GM10266 (cell line): ENCODE measurements at regions not wholly inside any gene's neighbourhood (a gene's known extent, or its start where the extent isn't known, plus 50 kb on each side); places are given as distances from the start of the nearest gene placed in this dataset.

Experiments
- DNase-seq: peaks from one replicate; pipeline ENCODE4 v3.0.0; 2012; ENCODE audit errors: extremely low spot score
- TF ChIP-seq, protein P1 (sequence below): IDR thresholded peaks from 2 replicates; pipeline ENCODE4 v1.5.1; 2012; ENCODE audit warnings: mild to moderate bottlenecking, low read depth; ENCODE audit not compliant: control insufficient read depth, insufficient read depth; ENCODE audit errors: missing control alignments

DNA sequence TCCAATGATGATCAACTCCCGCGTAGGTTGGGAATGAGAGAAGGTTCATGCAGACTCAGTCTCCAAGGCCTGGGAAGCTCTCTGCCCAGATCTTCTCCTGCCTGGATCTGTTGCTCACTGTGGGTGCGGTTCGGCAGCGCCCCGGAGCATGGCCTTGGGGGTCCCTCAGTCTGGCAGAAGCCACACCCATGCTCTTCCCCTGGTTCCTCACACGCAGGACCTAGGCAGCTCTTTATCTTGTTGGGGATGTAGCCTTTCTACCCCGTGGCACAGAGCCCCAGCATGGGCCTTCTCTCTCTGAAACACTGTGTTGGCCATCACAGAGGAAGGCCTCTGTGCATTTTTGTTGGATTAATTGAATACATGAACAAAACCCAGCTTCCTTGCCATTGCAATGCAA lies 1461.6 kb downstream of the BRD1 start:
- DNase-seq = no peak
- TF ChIP-seq, protein P1, sequence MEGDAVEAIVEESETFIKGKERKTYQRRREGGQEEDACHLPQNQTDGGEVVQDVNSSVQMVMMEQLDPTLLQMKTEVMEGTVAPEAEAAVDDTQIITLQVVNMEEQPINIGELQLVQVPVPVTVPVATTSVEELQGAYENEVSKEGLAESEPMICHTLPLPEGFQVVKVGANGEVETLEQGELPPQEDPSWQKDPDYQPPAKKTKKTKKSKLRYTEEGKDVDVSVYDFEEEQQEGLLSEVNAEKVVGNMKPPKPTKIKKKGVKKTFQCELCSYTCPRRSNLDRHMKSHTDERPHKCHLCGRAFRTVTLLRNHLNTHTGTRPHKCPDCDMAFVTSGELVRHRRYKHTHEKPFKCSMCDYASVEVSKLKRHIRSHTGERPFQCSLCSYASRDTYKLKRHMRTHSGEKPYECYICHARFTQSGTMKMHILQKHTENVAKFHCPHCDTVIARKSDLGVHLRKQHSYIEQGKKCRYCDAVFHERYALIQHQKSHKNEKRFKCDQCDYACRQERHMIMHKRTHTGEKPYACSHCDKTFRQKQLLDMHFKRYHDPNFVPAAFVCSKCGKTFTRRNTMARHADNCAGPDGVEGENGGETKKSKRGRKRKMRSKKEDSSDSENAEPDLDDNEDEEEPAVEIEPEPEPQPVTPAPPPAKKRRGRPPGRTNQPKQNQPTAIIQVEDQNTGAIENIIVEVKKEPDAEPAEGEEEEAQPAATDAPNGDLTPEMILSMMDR = no peak

GRCh38 chr22:48365386-48365785 lies 1462.3 kb downstream of the BRD1 start:
- TF ChIP-seq, protein P1 = no peak
- DNase-seq = no peak

- TF ChIP-seq, protein P1 = no peak
- DNase-seq = no peak
Observed at GRCh38 chr22:48362721-48363404, 1464.8 kb downstream of the BRD1 start.

- TF ChIP-seq, protein P1 = no peak
- no peak for DNase-seq
Observed at GRCh38 chr22:48361099-48361639, 1466.5 kb downstream of the BRD1 start.

DNA sequence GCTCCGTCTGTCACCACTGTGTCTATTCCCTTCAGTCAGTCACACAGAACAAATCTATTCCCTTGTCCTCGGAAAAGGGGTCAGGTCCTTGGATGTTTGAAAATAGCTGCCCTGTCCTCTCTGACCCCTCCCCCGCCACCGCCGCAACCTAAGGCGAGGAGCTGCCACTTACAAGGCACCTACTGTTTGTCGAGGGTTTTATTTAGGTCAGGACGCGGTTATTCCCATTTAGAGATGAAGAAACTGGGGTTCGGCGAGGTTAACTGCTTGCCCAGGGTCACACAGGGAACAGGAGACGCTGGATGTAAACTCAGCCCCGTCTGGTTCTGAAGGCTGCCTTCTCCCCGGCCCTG lies 1468.1 kb downstream of the BRD1 start:
- DNase-seq = no peak
- TF ChIP-seq, protein P1 = no peak

DNA sequence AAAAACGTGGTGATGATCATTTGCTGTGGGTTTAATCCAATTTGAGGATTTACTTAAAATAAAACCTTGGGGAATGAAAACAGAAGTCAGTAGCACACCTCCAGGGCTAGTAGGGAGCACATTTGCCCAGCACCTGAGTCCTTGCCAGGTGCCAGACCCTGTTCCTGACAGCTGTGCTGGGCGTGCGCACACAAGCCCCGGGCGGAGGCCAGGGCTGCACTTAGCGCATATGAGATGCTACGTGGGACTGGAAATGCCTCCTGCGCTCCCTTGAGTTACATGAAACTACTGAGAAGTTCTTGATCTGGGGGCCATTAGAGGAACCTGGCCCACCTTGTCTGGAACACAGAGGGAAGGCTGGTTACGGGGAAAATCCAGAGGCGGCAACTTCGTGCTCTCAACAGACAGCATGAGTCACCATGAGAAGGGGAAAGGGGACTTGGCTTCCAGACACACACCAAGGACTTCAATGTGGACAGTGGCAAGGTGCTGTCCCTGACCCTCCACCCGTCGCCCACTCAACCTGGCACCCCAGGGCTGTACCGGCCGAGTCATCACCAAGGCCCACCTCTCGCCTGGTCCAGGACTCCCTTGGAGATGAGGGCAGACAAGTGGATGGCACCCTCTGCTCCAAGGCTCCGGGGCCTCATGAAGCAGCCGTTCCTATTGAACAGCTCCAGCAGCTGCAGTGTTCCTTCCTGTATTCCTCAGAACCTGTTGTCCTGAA lies 1468.6 kb downstream of the BRD1 start:
- DNase-seq = no peak
- TF ChIP-seq, protein P1 = no peak

DNA sequence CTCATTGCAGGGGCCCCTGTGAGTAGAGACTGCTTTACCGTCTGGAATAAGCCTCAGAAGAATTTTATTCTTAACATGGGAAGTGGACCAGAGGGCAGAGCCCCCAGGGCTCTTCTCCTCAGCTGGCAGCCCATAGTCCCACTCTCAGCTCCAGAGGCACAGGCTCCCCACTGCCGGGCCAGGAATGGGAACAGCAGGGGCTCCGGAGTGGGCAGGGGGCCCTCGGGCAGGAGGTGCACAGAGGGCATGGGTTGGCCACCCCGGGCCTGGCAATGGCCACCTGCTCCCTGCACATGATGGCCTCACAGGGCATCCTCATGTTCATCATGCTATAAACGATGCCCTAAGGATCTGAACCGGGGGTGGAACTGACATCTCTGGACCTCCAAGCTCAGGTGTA lies 1469.7 kb downstream of the BRD1 start:
- TF ChIP-seq, protein P1 = no peak
- no peak for DNase-seq
